ENCODE measurements at regions not wholly inside any gene's neighbourhood (a gene's known extent, or its start where the extent isn't known, plus 50 kb on each side); places are given as distances from the start of the nearest gene placed in this dataset.

- no peak for DNase-seq (ENCODE audit: low spot score)
- no peak overlapping the region for H3K4me3 ChIP-seq (ENCODE audit: low read depth in 1 of 3, low read length in 3 of 3)
- no peaks in the 10 kb centered on the region for H3K27me3 ChIP-seq (ENCODE audit: control insufficient read depth in 4 of 4, insufficient read depth in 4 of 4, low read length in 3 of 4)
- no peaks in the 10 kb centered on the region for H3K36me3 ChIP-seq (ENCODE audit: control insufficient read depth in 4 of 4, insufficient read depth in 3 of 4, low read depth in 1 of 4, low read length in 3 of 4)
- no peaks in the 10 kb centered on the region for H3K4me1 ChIP-seq (ENCODE audit: control insufficient read depth in 4 of 4, insufficient read depth in 4 of 4, low read length in 3 of 4)
- H3K9ac ChIP-seq (ENCODE audit: low read depth in 1 of 2, low read length in 2 of 2) = no peak overlapping the region
- TF ChIP-seq GABPA (IDR thresholded peaks at IDR 0.05 in 1 of 2, conservative IDR thresholded peaks at IDR 0.05 in 1 of 2) (no peak), NR2F2 (IDR thresholded peaks at IDR 0.05) (no peak), RXRA (IDR thresholded peaks at IDR 0.05) (no peak), FOXA1 (IDR thresholded peaks at IDR 0.05) (no peak), TAF1 (conservative IDR thresholded peaks at IDR 0.05) (no peak), HNF4A (conservative IDR thresholded peaks at IDR 0.05) (no peak), RAD21 (IDR thresholded peaks at IDR 0.05) (no peak), SP1 (IDR thresholded peaks at IDR 0.05) (no peak)
- 14% methylated on average over 5 of the region's 5 CpGs for WGBS
- no peaks in the 10 kb centered on the region for H3K9me3 ChIP-seq (ENCODE audit: control insufficient read depth in 4 of 4, low read length in 3 of 4)
- H3K27ac ChIP-seq (ENCODE audit: low read depth in 1 of 2, low read length in 2 of 2) = no peak overlapping the region
Observed at GRCh38 chr7:49486974-49487829, 286.2 kb upstream of the VWC2 start.

- no peak for DNase-seq (ENCODE audit: low spot score)
- H3K36me3 ChIP-seq (ENCODE audit: control insufficient read depth in 4 of 4, insufficient read depth in 3 of 4, low read depth in 1 of 4, low read length in 3 of 4) = no peaks in the 10 kb centered on the region
- no peaks in the 10 kb centered on the region for H3K4me1 ChIP-seq (ENCODE audit: control insufficient read depth in 4 of 4, insufficient read depth in 4 of 4, low read length in 3 of 4)
- H3K27me3 ChIP-seq (ENCODE audit: control insufficient read depth in 4 of 4, insufficient read depth in 4 of 4, low read length in 3 of 4) = no peaks in the 10 kb centered on the region
- H3K9ac ChIP-seq (ENCODE audit: low read depth in 1 of 2, low read length in 2 of 2) = no peak overlapping the region
- 41% methylated on average over 3 of the region's 3 CpGs for WGBS
- no peak overlapping the region for H3K4me3 ChIP-seq (ENCODE audit: low read depth in 1 of 3, low read length in 3 of 3)
- H3K9me3 ChIP-seq (ENCODE audit: control insufficient read depth in 4 of 4, low read length in 3 of 4) = no peaks in the 10 kb centered on the region
- TF ChIP-seq FOXA1 (IDR thresholded peaks at IDR 0.05) = no peak
- no peak for TF ChIP-seq JUND (IDR thresholded peaks at IDR 0.05)
- no peak for TF ChIP-seq ZBTB33 (IDR thresholded peaks at IDR 0.05)
- TF ChIP-seq ATF3 (IDR thresholded peaks at IDR 0.05) = no peak
- no peak overlapping the region for H3K27ac ChIP-seq (ENCODE audit: low read depth in 1 of 2, low read length in 2 of 2)
Observed at GRCh38 chr7:49487830-49488140, 285.7 kb upstream of the VWC2 start.

- Histone ChIP-seq H3K9me3 (ENCODE audit: control insufficient read depth in 4 of 4, low read length in 3 of 4) (no peaks in the 10 kb centered on the region), H3K27me3 (ENCODE audit: control insufficient read depth in 4 of 4, insufficient read depth in 4 of 4, low read length in 3 of 4) (no peaks in the 10 kb centered on the region), H3K9ac (ENCODE audit: low read depth in 1 of 2, low read length in 2 of 2) (no peak overlapping the region), H3K4me1 (ENCODE audit: control insufficient read depth in 4 of 4, insufficient read depth in 4 of 4, low read length in 3 of 4) (no peaks in the 10 kb centered on the region), H3K36me3 (ENCODE audit: control insufficient read depth in 4 of 4, insufficient read depth in 3 of 4, low read depth in 1 of 4, low read length in 3 of 4) (no peaks in the 10 kb centered on the region), H3K27ac (ENCODE audit: low read depth in 1 of 2, low read length in 2 of 2) (no peak overlapping the region), H3K4me3 (ENCODE audit: low read depth in 1 of 3, low read length in 3 of 3) (no peak overlapping the region)
- 25% methylated on average over 1 of the region's 1 CpG for WGBS
- DNase-seq (ENCODE audit: low spot score) = no peak
- TF ChIP-seq ATF3 (IDR thresholded peaks at IDR 0.05) (no peak), FOXA2 (IDR thresholded peaks at IDR 0.05) (no peak), FOXA1 (IDR thresholded peaks at IDR 0.05) (no peak), YY1 (IDR thresholded peaks at IDR 0.05) (no peak), HNF4A (conservative IDR thresholded peaks at IDR 0.05) (no peak), NR2F2 (IDR thresholded peaks at IDR 0.05) (no peak), RAD21 (IDR thresholded peaks at IDR 0.05) (no peak), RXRA (IDR thresholded peaks at IDR 0.05) (no peak), TAF1 (conservative IDR thresholded peaks at IDR 0.05) (no peak), CTCF (IDR thresholded peaks at IDR 0.05; ENCODE audit: low read depth, low read length, missing input control) (no peak), HNF4G (IDR thresholded peaks at IDR 0.05) (no peak), JUND (IDR thresholded peaks at IDR 0.05) (no peak), EGR1 (IDR thresholded peaks at IDR 0.05; ENCODE audit: low read depth in 2 of 2) (no peak), SP1 (IDR thresholded peaks at IDR 0.05) (no peak)
Observed at GRCh38 chr7:49488573-49488972, 284.9 kb upstream of the VWC2 start.

Data from liver (tissue), 8 donors.